IPS-18c (cell line): ENCODE measurements at regions not wholly inside any gene's neighbourhood (a gene's known extent, or its start where the extent isn't known, plus 50 kb on each side); places are given as distances from the start of the nearest gene placed in this dataset.

Source experiments
- H3K4me3 ChIP-seq: 2 replicates; pipeline ENCODE4 v1.7.0; 2013; ENCODE audit warnings: low read depth, mild to moderate bottlenecking, low read length, moderate library complexity; ENCODE audit not compliant: insufficient read depth
- H3K9me3 ChIP-seq: one replicate; pipeline ENCODE4 v1.6.1; 2013; ENCODE audit warnings: mild to moderate bottlenecking, low read length, moderate library complexity; ENCODE audit not compliant: control insufficient read depth, insufficient read depth

- Histone ChIP-seq H3K9me3 (no peaks in the 10 kb centered on the region), H3K4me3 (no peak overlapping the region)
Observed at GRCh38 chr13:33610438-33611120, 207.4 kb upstream of the RFC3 start.

DNA sequence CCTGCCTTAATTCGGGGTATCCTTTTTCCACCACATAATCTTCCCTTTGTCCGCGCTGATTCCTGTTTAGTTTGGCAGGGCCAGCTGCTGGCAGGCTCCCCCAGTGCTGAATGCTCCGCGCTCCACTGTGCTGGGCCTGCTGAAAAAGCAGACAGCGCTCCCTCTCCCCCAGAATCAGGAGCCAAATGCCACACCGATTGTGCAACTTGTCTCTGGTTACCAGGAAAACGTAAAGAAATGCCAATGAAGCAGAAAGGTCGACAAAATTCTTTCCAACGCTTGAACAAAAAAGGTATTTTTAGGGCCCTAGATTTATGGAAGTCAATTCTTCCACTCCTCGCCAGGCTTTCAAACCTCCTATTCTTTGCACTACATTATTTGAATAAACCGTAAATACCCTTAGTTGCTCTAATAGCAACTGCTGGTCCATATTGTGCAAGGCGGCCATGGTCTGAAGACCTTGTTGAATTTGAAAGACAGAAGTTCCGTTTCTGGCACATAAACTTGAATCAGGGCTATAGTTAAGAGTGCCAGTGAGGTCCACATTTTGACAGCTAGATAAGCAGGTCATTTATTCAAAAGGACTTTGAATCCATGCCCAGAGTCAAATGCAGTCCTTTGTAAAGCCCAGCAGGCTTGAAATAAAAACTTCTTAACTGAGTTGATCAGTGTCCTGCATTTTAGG is 206.7 kb upstream of the RFC3 start:
- H3K4me3 ChIP-seq = no peak overlapping the region
- no peaks in the 10 kb centered on the region for H3K9me3 ChIP-seq

DNA sequence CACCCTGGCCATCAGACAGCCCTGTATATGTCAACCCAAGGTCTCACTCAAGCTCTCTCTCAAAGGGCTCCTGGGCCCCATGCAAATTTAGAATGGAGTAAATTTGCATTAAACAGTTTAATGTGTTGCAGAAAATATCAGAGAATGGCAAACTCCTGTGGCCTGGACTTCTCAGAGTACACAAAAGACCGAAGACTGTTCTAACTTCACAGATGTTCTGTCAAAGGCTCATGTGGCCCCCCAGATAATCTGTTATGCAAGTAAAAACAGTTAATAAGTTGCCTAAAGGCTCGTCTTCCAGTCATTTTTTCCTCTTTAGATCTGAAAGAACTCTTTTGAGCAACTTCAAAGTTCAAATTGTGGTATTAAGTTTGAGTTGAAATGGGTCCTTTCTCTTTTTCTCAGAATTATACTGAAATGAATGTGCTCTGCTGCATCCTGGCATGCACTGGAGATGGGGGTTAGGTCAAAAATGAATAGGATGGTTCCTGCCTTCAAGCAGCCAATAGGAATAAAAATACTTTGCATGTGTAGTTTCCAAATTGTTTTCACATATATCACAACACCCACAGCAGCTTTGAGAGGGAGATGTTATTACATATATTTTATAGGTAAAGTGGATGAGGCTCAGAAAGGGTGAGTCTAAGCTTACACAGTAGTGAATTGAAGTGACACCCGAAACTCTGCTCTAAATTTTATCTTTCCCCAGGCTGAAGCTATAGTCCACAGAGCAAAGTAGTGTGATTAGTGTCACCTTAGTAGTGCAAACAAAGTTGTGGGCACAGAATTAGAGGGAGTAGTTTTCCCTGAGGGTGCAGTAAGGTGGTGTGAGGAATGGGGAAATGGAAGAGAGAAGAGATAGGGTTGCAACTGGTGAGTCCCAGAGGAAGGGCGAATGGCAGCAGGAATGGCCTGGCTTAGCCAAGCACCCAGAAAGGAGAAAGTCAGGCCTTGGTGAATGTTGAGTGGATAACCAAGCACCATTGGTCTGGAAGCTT is 205.0 kb upstream of the RFC3 start:
- H3K9me3 ChIP-seq = no peaks in the 10 kb centered on the region

GRCh38 chr13:33615436-33615835 is 202.5 kb upstream of the RFC3 start:
- H3K4me3 ChIP-seq = no peak overlapping the region
- no peaks in the 10 kb centered on the region for H3K9me3 ChIP-seq

More for the DNA sequence above, 205.0 kb upstream of the RFC3 start:
- no peak overlapping the region for H3K4me3 ChIP-seq

GRCh38 chr13:33616130-33616529 is 201.8 kb upstream of the RFC3 start:
- no peaks in the 10 kb centered on the region for H3K9me3 ChIP-seq
- no peak overlapping the region for H3K4me3 ChIP-seq

DNA sequence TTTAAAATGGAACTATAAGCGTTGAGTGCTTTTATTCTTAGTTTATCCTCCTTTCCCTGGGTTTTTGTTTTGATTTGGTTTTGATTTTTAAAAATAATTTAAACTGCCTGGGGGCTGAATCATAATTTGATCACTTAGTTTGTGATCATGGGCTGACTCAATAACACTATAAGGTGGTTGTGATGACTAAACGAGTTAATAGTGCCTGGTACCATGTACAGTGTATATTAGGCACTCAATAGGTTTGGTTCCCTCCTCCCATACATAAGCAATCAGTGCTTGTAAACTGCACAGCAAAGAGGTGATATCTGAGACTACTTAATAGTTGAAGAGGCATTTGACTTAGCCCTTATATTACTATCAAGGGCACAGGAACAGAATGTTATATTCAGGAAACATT is 200.9 kb upstream of the RFC3 start:
- no peak overlapping the region for H3K4me3 ChIP-seq
- no peaks in the 10 kb centered on the region for H3K9me3 ChIP-seq

GRCh38 chr13:33624253-33624652 is 193.7 kb upstream of the RFC3 start:
- no peaks in the 10 kb centered on the region for H3K9me3 ChIP-seq
- no peak overlapping the region for H3K4me3 ChIP-seq

DNA sequence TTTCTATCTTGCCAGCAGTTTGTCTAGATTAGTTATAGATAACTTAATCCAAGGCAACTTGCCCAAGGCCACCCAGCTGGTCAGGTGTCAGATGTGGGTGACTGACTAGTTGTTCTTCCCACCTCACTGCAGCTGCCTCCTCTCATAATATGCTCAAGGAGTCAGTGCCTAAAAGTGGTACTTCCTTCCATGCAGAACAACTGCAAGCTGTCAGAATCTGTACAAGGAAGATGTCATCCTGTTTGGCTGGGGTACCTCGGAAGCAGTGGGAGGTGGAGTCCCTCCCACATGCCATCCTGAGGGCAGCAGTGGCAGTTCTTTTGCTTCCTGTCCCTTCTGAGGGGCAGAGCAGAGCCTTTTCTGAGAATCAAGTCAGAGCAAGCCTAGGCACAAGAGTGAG is 193.2 kb upstream of the RFC3 start:
- Histone ChIP-seq H3K9me3 (no peaks in the 10 kb centered on the region), H3K4me3 (no peak overlapping the region)

DNA sequence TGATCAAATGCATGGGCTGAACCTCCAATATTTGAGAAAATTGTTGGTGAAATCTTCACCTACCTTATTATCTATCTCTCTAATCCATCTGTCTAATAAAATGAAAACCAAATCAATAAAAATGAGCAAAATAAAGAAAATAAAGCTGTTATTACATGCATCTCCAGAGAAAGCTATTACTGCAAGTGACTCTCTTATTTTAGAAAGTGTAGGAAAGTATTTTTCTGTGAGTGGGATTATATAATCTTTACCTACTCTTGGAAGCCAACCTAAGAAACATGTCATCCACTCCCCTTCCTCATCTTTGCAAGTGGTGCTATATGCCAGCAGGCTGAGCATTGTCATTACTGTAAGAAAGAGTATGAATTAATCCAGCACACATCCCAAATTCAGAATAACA is 191.5 kb upstream of the RFC3 start:
- H3K9me3 ChIP-seq = no peaks in the 10 kb centered on the region
- H3K4me3 ChIP-seq = no peak overlapping the region

- no peaks in the 10 kb centered on the region for H3K9me3 ChIP-seq
- no peak overlapping the region for H3K4me3 ChIP-seq
Observed at GRCh38 chr13:33628662-33629061, 189.3 kb upstream of the RFC3 start.

- no peak overlapping the region for H3K4me3 ChIP-seq
Observed at GRCh38 chr13:33629605-33630360, 188.2 kb upstream of the RFC3 start.

GRCh38 chr13:33633701-33634545 is 184.0 kb upstream of the RFC3 start:
- H3K4me3 ChIP-seq = no peak overlapping the region
- H3K9me3 ChIP-seq = no peaks in the 10 kb centered on the region

More at GRCh38 chr13:33629605-33630360, 188.2 kb upstream of the RFC3 start:
- no peaks in the 10 kb centered on the region for H3K9me3 ChIP-seq

DNA sequence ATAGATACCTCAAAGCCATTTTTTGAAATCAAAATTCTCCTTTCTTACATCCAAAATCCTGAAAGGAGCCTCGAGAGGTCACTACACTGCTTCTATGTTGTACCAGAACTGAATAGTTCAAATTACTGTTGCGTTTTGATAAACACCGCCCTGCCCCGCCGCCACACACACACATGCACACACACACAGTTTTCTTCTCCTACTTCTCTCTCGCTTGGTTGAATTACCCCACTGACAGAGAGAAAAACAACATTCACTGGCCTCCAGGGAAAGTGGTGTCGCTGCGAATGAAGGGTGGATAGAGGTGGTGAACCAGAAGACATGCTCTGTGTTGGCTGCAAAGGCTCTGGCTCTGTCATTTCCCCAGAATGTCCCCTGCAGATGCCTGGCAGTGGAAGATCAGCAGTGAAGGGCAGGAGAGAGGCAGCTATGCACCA is 183.4 kb upstream of the RFC3 start:
- Histone ChIP-seq H3K4me3 (no peak overlapping the region), H3K9me3 (no peaks in the 10 kb centered on the region)

GRCh38 chr13:33636243-33636642 is 181.7 kb upstream of the RFC3 start:
- H3K9me3 ChIP-seq = no peaks in the 10 kb centered on the region
- no peak overlapping the region for H3K4me3 ChIP-seq

DNA sequence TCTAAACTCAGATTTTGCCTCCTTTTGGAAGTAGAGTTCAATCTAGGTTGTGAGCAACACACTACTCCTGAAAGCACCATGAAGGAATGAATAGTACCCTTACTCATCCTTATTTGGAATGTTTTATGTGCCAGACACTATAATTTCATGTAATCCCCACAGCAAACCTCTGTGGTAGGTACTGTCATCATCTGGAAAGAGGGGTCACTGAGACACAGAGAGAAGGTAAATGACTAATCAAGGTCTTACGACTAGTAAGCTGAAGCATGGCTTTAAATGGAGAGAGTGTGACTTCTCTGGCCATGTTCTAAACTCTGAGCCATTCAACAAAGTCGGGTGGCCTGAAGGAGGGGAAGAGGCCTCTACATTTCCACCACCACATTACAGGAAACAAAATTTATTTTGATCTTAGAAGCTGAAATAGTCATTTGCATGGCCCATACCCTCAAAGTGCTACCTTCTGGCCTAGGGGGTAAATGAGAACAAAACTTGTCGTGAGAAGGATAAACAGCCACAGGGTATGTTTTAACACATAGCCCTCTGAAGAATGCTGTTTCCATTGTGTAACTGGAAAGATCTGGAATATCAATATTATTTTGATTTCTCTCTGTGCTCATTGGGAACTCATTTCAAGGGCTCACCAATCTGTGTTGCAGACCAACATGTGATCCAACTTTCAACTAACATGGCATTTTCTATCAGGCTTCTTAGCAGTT is 180.8 kb upstream of the RFC3 start:
- no peak overlapping the region for H3K4me3 ChIP-seq
- no peaks in the 10 kb centered on the region for H3K9me3 ChIP-seq
